ENCODE measurements at regions not wholly inside any gene's neighbourhood (a gene's known extent, or its start where the extent isn't known, plus 50 kb on each side); places are given as distances from the start of the nearest gene placed in this dataset.

DNA sequence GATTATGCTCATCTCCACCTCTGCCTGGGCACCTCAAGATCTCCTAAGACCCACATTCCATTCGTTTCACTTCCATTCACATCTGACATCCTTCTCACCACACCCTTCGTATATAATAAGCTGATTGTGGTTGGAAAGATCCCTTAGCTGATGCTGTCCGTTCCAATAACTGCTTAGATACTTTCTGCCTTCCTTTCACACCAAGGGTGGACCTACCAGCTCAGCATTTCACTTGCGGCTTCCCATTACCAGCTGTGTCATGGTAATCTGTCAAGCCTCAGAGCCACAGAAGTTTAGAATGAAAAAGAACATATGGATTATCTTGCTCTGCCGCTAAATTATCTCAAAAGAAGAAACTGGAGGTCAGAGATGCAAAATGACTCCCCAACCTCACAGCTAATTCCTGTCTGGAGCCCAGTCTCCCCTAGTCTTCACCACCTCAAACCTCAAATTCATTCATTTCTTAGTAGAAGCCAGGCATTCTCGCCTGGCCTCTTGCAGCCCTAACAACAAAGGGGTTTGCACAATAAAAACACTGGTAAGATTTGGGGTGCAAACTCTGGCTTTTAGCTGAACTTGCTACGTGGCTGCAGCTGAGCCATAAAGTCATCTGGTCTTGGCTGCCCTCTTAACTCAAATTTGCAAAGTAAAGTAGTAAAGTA, 182.8 kb upstream of the HS3ST3A1 start:
- no peaks in the 10 kb centered on the region for H3K4me1 ChIP-seq
- intact Hi-C loops (cut with DNase I; ENCODE audit: low total_unique reads): no loop called here
- no peaks in the 10 kb centered on the region for H3K9me3 ChIP-seq
- H3K4me3 ChIP-seq: no peak overlapping the region
- DNase-seq (ENCODE audit: low spot score in 2 of 2): no peak
- no peak overlapping the region for H3K27ac ChIP-seq
- H3K36me3 ChIP-seq: no peaks in the 10 kb centered on the region
- no peaks in the 10 kb centered on the region for H3K27me3 ChIP-seq
- TF ChIP-seq POLR2AphosphoS5 (IDR thresholded peaks at IDR 0.05) (no peak), POLR2A (IDR thresholded peaks at IDR 0.05) (no peak)
- TF ChIP-seq, protein P1, sequence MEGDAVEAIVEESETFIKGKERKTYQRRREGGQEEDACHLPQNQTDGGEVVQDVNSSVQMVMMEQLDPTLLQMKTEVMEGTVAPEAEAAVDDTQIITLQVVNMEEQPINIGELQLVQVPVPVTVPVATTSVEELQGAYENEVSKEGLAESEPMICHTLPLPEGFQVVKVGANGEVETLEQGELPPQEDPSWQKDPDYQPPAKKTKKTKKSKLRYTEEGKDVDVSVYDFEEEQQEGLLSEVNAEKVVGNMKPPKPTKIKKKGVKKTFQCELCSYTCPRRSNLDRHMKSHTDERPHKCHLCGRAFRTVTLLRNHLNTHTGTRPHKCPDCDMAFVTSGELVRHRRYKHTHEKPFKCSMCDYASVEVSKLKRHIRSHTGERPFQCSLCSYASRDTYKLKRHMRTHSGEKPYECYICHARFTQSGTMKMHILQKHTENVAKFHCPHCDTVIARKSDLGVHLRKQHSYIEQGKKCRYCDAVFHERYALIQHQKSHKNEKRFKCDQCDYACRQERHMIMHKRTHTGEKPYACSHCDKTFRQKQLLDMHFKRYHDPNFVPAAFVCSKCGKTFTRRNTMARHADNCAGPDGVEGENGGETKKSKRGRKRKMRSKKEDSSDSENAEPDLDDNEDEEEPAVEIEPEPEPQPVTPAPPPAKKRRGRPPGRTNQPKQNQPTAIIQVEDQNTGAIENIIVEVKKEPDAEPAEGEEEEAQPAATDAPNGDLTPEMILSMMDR (IDR thresholded peaks at IDR 0.05): no peak

DNA sequence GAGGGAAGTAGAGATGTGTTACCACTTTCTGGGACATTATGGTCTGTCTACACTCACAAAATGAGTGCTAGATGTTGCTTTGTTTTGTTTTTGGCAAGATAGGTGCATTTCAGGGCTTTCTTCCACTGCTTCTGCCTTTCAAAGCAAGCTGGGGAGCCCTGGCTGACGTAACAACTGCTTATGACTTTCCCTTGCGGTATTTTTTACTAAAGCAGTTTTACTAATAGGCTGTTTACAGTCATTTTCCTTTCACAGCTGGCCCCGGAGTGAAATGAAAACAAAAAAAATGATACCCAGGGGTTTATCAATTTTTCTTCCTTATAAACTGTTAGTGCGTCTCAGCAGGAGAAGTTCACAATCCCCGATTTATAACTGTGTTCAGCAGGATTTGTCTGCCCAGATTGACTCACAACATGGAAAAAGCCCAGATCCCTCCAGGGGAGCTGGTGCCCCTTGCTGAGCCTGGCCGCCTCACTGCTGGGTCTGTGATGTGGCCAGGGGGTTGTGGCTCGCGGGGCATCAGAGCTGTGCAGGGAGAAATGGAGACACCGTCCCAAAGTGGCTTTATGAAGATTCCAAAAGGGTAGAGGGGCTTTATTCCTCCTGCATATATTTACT, 184.4 kb upstream of the HS3ST3A1 start:
- no peak overlapping the region for H3K4me3 ChIP-seq
- intact Hi-C loops (cut with DNase I; ENCODE audit: low total_unique reads): no loop called here
- no peaks in the 10 kb centered on the region for H3K9me3 ChIP-seq
- DNase-seq (ENCODE audit: low spot score in 2 of 2): no peak
- no peaks in the 10 kb centered on the region for H3K4me1 ChIP-seq
- no peaks in the 10 kb centered on the region for H3K36me3 ChIP-seq
- no peaks in the 10 kb centered on the region for H3K27me3 ChIP-seq
- no peak overlapping the region for H3K27ac ChIP-seq
- TF ChIP-seq POLR2AphosphoS5 (IDR thresholded peaks at IDR 0.05): no peak
- TF ChIP-seq, protein P1 (IDR thresholded peaks at IDR 0.05): no peak

DNA sequence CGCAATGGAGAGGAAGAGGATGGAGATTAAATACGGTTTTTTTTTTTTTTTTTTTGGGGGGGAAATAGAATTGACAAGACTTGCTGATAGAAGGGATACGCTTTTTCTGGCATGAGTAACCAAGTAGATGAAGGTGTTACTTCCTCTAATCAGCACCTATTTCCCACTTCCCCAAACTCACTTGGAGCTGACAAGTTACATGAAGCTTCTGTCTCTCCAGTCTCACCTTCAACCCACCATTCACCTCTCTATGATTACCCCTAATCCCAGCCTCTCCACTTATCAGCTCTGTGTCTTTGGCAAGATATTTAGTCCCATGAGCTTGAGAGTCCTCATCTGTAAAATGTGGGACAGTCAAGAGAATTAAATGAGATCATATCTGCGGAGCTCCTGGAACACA, 185.9 kb upstream of the HS3ST3A1 start:
- TF ChIP-seq, protein P1 (IDR thresholded peaks at IDR 0.05): no peak
- TF ChIP-seq POLR2A (IDR thresholded peaks at IDR 0.05) (no peak), POLR2AphosphoS5 (IDR thresholded peaks at IDR 0.05) (no peak)
- H3K4me3 ChIP-seq: no peak overlapping the region
- no peak for DNase-seq (ENCODE audit: low spot score in 2 of 2)
- H3K27ac ChIP-seq: no peak overlapping the region
- no peaks in the 10 kb centered on the region for H3K27me3 ChIP-seq
- no peaks in the 10 kb centered on the region for H3K4me1 ChIP-seq
- H3K9me3 ChIP-seq: no peaks in the 10 kb centered on the region
- intact Hi-C loops (cut with DNase I; ENCODE audit: low total_unique reads): no loop called here
- no peaks in the 10 kb centered on the region for H3K36me3 ChIP-seq

DNA sequence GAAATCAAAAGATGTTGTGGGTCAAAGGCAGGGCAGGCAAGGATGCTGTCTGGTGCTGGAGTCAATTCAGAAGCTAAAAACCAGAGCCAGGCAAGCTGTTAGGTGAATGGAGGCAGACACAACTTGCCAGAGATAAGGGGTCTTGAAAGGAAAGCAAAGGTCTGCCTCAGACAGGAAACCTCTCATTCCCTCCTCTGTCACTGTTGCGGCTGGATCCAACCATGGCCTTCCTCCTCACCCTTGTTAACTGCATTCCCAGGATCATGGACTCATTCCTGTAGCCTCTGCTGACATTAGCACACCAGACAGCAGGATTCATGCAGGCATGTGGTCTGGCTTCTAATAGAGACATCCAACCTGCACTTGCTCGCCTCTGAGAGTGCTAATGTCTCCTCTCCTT, 186.7 kb upstream of the HS3ST3A1 start:
- no peak overlapping the region for H3K4me3 ChIP-seq
- H3K9me3 ChIP-seq: no peaks in the 10 kb centered on the region
- H3K27me3 ChIP-seq: no peaks in the 10 kb centered on the region
- no peaks in the 10 kb centered on the region for H3K36me3 ChIP-seq
- TF ChIP-seq POLR2AphosphoS5 (IDR thresholded peaks at IDR 0.05): no peak
- TF ChIP-seq, protein P1 (IDR thresholded peaks at IDR 0.05): no peak
- TF ChIP-seq POLR2A (IDR thresholded peaks at IDR 0.05): no peak
- intact Hi-C loops (cut with DNase I; ENCODE audit: low total_unique reads): no loop called here
- DNase-seq (ENCODE audit: low spot score in 2 of 2): no peak
- H3K4me1 ChIP-seq: no peaks in the 10 kb centered on the region
- no peak overlapping the region for H3K27ac ChIP-seq

DNA sequence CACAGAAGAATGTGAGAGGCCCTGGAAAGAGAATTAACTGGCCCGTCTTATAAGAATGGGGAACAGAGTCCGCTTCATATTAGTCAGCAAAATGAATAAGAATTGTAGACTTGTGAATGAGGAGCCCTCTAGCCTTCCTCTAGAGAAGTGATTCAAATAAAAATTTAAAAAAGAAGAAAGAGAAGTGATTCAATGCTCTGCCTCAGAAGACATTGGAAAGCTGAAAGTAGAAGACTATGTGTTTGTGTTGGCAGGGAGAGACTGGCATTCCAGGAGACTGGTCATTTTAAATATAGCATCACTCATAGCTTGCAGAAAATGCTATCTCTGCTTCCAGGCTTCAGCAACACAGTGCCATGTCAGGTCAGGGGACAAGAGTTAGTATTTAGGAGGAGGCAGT, 190.6 kb upstream of the HS3ST3A1 start:
- no peak for DNase-seq (ENCODE audit: low spot score in 2 of 2)
- intact Hi-C loops (cut with DNase I; ENCODE audit: low total_unique reads): no loop called here
- no peak for TF ChIP-seq POLR2AphosphoS5 (IDR thresholded peaks at IDR 0.05)
- no peak for TF ChIP-seq POLR2A (IDR thresholded peaks at IDR 0.05)
- TF ChIP-seq, protein P1 (IDR thresholded peaks at IDR 0.05): no peak
- Histone ChIP-seq H3K4me1 (no peaks in the 10 kb centered on the region), H3K4me3 (no peak overlapping the region), H3K27ac (no peak overlapping the region), H3K36me3 (no peaks in the 10 kb centered on the region), H3K27me3 (no peaks in the 10 kb centered on the region), H3K9me3 (no peaks in the 10 kb centered on the region)
